GM18909 (cell line): ENCODE measurements at regions not wholly inside any gene's neighbourhood (a gene's known extent, or its start where the extent isn't known, plus 50 kb on each side); places are given as distances from the start of the nearest gene placed in this dataset.
"Not testable (repeated sequence)": the region's sequence is repeated elsewhere in the genome, so short reads cannot be mapped to it uniquely, and the experiment has no call there.

Experiments used
- ATAC-seq: cut with Tn5 transposase; IDR thresholded peaks from one replicate; pipeline ENCODE4 v1.9.1; 2021; ENCODE audit warnings: mild to moderate bottlenecking; ENCODE audit not compliant: unreplicated experiment, poor library complexity

DNA sequence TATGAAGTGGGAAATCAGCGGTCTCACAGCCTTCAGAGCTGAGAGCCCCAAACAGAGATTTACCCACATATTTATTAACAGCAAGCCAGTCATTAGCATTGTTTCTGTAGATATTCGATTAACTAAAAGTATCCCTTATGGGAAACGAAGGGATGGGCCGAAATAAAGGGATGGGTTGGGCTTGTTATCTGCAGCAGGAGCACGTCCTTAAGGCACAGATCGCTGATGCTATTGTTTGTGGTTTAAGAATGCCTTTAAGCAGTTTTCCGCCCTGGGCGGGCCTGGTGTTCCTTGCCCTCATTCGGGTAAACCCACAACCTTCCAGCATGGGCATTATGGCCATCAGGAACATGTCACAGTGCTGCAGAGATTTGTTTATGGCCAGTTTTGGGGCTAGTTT lies 580.3 kb upstream of the CHD1 start:
- not testable (repeated sequence) for ATAC-seq

DNA sequence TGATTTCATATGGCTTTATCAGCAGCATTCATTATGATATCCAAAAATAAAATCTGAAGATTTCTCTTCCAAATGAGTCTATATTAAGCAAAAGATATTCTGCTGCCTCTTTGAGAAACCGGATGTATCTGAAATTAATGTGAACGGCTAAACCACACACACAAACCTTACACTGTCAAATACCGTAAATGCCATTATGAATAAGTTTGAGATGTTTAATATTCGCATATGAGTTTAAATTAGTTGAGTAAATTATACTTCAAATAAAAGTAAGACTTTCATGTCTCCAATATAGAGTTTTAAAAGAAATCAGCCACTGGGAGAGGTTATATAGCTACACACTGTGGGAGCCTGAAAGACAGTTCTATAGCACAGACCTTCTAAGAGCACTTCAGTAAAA lies 566.6 kb upstream of the CHD1 start:
- not testable (repeated sequence) for ATAC-seq

DNA sequence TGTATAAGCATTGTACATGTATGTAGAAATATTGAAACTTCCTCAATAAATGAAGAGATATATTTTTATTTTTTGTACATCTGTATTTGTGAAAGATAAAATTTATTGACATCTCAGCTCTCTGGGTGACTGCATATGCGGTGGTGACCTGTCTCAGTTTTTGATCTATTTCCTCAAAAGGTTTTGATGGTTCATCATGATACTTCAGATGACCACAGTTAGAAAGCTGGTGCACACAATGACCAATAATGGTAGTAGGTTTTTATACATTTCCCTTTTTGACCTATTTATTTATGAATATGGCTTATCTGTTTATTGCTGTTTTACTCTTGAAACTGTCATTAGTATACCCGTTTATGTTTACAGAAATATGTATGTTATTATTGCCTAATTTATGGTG lies 549.6 kb upstream of the CHD1 start:
- ATAC-seq = not testable (repeated sequence)

DNA sequence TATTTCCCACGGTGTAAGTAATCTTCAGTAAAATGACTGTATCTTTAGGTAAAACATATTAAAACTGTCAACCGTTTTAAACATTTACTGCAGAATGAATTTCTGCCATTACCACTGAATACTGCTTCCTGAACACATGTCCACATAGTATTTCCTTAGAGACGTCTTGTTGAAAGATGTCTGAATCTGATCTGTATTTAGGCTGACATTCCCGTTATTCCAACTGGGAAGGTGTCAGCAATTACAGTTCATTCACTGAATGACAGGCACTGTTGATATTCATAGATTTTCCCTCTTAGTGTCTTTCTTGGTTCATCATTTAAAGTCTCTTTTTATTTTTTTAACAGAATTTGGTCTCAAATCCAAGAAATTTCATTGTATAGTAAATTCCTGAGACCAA lies 544.5 kb upstream of the CHD1 start:
- not testable (repeated sequence) for ATAC-seq

DNA sequence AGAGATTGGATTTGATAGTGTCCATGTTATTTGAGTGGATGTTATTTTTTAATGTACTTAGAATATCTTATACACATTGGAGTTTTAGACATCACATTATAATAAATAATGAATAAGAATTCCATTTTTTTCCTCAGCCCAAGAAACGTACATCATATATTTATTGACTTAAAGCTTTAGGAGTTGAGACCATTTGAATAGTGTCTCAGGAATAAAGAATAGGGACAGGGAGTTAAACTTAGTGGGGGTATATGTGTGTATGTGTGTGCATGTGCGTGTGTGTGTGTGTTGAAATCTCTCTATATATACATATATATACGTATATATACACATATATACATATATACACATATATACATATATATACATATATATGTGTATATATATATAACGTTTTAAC lies 542.9 kb upstream of the CHD1 start:
- not testable (repeated sequence) for ATAC-seq

DNA sequence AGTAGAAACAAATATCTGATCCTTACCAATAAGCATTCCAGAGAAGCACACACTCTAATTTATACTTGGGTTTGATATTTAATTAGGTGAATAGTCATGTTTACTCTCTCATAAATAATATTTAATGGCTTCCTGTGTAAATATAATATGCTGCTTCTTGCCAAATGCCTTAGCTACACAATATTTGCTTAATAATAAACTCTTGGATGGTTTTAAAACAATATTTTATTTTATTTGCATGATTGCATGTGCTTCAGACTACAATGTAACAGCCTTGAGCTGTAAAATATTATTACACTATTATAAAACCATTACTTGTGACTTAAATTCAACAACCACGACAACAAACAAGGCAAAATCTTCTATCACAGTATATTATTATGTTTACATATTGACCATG lies 542.4 kb upstream of the CHD1 start:
- not testable (repeated sequence) for ATAC-seq

DNA sequence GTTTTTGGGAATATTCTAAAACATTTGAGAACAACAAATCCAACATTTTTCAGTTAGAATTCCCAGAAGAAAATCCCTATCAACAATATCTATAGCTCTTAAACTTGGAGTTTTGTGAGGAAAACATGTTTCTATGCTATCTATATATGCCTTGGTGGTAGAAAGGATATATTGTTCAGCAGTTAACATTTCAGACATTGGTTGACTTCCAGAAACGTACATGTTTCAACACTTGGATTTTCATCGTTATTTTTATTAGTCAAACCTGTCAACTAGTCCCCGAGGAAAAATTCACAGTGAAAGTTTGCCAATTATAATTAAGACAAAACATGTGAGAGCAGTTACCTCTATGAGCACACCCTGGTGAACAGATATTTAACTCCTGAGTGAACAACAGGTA lies 541.8 kb upstream of the CHD1 start:
- ATAC-seq = not testable (repeated sequence)

DNA sequence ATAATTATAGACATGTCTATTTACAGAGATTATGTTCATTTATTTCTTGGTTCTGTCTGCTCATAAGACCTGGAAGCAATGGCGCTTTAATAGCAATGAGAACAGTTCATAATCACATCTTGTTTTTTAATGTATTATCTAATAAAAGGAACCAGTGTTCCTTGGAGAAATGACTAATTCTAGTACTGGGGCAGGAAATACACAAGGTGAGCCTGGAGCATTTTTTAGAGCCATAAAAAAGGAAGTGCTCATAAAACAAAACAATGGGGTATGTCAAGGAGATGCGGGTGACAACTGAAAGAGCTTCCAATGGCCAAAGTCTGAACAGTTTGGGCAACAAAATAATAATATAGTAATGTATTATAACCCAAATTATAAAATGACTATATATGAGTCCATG lies 531.9 kb upstream of the CHD1 start:
- no peak for ATAC-seq

DNA sequence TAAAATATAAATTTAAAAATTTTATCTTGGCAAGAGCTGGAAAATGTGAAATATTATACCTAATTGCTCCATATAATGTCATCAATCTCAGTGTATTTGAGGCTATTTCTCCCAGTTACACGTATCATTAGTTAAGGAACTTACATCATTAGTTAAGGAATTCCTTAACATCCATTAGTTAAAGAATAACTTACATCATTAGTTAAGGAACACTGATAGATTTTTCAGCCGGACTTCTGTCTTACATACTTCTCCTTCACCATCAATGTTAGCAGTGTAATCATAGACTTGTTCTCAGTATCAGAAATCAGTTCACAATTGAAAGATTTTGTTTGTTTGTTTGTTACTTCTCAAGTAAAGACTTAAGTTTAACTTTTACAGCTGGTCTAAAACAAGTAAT lies 524.4 kb upstream of the CHD1 start:
- ATAC-seq = no peak

DNA sequence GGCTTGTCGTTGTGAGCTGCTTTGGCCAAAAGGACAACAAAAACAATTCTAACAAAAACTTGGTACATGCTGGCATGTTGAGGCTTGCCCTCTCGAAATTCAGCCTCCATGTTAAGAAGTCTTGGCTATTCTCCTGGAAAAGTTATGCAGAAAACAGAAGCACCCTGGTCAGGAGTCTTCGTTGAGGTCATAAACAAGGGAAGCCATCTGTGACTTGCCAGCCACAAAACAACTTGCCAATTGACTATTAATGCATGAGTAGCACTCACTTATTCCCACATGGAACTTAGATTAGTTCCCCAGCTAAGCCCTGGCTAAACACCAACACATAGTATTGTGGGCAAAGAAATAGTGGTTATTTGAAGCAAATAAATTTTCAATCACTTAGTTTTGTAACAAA lies 521.0 kb upstream of the CHD1 start:
- ATAC-seq = no peak

DNA sequence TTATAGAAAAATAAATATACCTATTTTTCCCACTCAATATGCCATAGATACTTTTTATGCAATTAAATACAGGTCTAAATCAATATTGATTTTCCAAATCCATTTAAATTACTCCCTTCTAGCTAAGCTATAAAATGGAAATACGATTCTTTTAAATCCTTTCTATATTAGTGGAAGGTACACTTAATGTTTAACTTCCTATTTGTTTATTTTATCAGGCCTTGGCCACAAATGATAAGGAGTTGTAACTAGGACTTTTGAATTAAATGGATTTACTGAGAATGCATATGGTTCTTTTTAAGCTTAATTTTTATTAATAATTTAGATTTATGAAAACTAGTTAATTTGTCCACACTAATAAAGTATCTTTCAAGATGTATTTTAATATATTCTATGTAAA lies 517.0 kb upstream of the CHD1 start:
- ATAC-seq = no peak

DNA sequence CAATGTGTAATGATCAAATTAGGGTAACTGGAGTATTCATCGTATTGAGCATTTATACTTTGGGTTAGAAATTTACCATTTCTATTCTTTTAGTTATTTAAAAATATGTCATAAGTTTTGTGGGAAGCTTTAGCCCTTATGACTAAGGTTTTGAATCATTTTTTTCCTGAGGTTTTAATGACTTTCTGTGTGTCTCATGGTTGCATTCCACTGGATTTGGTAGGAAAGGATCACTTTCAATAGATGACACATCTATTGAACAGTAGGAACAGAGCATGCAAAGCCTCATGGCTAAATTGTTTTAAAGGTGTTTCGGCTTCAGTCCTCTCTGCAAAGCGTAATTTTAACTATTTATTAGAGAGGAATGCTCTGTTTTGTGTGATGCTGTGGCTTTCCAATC lies 512.4 kb upstream of the CHD1 start:
- ATAC-seq = no peak

DNA sequence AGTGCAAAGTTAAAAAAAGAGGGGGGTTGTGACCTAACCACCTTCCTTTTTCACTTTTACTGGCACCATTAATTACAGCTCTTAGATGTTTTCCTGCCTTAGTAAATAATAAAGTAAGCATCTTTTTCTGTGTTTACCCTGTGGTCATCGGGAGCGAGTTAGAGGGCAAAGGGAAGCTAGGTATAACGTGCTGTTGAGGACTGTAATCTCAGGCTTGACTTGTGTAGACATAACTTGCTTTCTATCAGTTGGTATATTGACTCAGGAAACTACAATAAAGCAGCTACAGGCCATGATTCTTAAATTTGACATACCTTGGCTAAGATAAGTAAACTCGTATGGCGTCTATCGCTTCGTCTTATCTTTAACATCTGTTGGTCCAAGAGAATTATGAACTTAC lies 509.8 kb upstream of the CHD1 start:
- ATAC-seq = no peak

DNA sequence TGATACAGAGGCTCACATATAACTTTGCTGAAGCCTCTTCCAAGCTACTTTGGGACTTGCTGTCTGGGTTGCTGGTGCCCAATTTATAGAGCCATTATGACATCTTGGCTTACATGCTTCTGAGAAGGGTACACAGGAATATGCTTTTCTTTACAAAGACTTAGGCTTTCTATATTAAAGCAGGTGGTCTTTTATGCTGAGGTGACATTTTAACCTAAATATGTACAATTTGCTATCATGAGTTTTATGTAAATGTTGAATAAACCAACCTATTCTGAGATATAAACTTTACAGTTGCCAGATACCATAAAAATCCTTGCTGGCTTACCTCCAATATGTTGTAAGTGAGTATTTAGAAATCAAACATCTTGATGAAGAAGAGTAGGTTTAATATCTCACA lies 509.2 kb upstream of the CHD1 start:
- ATAC-seq = no peak

DNA sequence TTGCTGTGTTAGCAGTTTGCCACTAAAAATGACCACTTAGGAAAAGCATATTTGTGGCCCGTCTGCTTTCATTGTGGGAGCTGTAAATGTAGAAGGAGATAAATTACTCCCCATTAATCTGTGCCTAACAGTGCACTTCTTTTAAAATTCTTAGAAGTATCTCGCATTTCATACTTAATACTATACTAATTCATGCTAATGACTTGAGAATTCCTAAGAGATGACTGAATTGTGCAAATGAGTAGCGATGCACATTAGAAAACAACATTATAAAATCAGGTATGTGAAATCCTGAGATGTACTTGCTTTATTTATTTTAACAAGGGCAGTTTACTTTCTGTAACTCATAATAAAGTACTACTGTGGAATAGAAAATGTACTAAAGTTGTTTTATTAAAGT lies 494.6 kb upstream of the CHD1 start:
- ATAC-seq = not testable (repeated sequence)

DNA sequence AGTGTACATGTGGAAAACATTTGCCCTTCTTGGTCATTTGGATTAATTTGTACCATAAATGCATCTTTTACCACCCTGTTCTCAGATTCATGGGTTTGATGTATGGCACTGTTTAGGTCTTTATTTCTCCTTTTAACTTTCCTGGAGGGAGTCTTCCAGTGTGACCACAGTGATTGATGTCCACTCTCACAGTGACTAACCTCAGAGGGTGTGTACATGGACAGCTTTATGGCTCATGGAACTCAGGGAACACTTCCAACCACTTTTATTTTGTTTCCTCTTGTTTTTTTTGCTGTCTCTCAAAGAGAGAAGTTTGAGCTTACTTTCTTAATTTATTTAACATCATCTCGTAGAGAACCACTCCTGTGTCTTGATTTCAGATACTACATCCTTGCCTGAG lies 489.8 kb upstream of the CHD1 start:
- not testable (repeated sequence) for ATAC-seq

DNA sequence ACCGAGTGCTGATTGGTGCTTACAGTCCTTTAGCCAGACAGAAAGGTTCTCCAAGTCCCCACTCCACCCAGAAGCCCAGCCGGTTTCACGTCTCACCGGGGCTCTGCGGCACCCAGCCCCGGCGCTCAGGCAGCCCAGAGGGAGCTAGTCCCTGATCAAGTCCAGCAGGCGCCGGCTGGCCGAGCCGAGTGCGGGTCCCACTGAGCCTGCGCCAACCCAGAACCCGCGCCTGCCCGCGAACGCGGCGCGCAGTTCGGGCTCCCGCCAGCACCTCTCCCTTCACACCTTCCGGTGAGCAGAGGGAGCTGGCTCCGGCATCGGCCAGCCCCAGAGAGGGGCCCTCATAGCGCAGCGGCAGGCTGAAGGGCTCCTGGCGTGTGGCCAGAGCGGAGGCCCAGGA lies 481.6 kb upstream of the CHD1 start:
- ATAC-seq = not testable (repeated sequence)

DNA sequence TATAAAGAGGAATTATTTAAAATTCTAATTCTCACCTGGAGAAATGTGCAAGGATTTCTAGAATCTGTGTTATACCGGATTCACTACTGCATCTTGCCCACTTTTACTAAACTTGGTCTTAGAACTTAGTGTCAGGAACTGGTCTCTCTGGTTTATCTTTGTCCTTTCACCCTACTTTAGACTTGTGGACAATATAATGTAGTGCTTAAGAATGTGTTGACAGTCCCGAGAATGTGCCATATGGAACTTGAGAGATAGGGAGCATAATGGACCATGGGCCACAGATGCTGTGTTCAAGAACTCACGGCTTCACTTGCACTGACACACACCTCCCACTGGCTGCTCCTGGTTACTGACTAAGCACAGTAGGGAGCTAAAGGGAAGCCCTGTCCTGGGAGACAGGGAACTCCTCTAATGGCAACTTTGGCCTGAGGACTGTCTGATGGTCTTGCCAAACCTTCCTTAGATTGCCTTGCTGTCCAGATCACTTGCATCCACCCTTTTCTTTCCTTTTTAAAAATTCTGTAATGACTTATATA lies 476.0 kb upstream of the CHD1 start:
- not testable (repeated sequence) for ATAC-seq

DNA sequence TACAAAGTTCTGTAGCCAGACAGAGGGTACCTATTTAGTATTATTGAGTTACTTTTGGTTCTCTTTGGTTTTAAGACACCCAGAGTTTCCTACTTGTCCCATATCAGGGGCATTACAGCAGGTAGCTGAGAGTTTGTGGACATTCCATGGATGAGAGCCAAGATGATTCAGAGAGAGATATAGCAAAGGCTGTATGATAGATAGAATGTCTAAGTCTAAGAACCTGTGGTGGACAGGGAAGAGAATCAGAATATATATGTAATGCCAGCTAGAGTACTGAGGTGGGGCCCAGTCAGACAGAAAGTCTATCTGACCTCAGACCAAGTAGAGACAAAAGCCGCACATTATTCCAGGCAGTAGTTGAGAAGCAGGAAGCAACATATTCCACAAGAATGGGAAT lies 471.8 kb upstream of the CHD1 start:
- ATAC-seq = not testable (repeated sequence)

DNA sequence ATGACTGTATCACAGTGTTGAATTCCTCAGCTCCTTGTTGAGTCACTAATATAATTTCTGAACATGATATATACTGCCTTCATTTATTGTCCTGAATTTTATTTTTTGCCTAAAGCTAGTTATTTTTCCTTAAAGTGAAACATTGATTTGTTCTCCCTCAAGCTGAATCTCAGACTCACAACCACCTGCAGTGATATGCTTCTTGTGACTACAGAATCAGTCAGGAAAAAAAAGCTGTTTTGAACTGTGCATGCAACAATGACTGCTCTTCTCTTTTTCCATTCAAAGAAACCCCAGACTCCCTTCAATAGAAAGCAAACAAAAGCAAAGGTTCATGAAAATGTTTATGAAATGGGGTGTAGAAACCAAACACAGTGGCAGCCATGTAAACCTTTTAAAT lies 470.2 kb upstream of the CHD1 start:
- ATAC-seq = no peak

DNA sequence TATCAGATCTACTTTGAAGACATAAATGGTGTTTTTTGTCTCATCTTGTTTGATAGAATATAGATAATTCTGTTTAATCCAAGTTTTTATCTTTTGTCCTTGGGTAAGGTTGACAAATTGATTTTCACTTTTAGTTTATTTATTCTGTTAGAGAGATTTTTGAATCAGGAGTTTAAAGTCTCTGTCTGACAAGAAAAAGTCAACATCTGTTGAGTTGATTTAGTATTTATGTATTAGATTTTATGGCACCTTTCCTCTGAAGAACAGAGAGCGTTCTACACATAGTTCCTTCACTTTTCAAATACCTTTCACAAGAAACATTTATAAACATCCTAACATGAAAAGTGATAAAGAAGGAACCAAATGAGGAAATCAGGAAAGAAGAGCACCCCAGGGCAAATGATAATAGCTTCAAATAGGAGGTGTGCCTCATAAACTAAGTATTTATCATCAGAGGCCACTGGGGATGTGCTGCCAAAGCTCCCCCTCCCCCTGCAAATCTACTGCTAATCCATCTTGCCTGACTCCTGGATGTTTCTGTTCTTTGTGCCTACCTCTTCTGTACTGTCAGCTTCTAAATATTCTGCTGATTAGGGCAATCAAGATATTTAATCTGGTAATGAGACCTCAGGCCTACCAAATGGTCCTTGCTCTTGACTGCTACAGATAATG lies 457.7 kb upstream of the CHD1 start:
- ATAC-seq = no peak

DNA sequence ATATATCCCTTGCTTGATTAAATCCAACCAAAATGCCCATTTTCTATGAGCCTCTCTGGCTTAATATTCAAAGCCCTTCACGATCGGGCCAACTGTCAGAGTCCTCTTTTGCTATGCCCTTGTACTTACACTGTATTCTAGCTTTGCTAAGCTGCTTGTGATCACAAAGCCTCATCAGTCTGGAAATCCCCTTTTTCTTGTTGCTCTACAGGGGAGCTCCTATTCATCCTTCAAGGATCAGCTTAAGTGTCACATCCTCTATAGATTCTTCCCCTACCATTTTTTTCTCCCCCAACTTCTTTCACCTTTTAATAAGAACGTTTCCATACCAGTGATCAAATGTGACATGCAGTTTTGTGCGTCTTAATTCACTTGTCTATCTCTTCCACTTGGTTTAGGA lies 450.4 kb upstream of the CHD1 start:
- ATAC-seq = no peak
